ENCODE measurements at regions not wholly inside any gene's neighbourhood (a gene's known extent, or its start where the extent isn't known, plus 50 kb on each side); places are given as distances from the start of the nearest gene placed in this dataset.
"Not testable (repeated sequence)": the region's sequence is repeated elsewhere in the genome, so short reads cannot be mapped to it uniquely, and the experiment has no call there.

DNA sequence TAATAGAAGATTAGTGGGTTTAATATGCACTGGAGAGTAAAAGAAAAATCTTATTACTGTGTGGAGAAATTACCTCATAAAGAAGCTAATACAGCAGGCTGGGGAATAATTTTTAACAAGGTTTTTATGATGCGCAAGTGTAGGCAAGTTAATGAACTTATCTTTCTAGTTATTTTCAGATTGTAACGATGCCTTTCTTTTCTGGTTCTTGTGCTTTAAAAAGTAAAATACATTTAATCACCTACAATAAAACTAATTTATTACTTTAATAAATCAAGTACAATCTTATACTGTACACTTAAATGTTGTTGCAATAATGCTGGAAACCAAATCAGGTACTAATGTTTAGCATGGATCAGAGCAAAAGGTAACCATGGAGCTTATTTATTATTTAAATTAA, 266.6 kb downstream of the ZIC1 start:
- DNase-seq: no peak

DNA sequence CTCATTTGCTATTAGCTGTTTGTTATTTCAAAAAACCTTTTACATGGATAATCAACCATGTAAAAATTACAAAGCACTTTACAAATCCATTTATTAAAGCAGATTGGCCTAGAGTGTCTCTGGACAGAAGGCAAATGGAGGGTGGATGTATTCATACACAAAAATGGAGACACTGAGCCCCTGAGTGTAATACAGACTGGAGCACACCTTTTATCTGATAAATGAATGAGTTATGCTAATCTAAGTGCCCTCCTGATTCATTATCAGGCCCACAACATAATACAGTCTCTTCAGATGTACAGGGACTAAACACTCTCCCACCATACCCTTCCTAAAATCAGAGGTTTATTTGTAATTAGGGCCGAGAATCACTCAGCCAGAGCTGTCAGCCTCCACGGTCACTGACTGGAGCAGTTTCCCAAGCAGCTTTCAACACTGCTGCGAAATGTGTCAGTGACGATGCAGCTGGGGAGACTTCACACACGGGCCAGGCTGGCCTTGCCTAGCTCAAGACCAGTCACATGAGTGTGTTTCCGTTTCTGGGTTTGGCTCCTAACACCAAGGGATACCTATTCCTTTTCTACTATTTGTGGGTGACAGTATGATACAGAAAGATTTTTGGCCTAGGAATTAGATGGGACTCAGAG, 271.8 kb downstream of the ZIC1 start:
- peak; percentile 22 for DNase-seq

DNA sequence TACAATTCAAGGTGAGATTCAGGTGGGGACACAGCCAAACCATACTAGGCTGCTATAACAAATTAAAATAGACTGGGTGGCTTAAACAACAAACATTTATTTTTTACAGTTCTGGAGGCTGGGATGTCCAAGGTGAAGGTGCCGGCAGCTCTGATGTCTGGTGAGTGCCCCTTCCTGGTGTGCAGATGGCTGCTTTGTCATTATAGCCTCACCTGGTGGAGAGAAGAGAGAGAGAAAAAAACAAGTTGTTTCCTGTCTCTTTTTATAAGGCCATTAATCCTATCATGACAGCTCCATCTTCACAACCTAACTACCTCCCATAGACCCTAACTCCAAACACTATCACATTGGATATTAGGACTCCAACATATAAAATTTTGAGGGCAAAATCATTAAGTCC, 279.7 kb downstream of the ZIC1 start:
- no peak for DNase-seq

DNA sequence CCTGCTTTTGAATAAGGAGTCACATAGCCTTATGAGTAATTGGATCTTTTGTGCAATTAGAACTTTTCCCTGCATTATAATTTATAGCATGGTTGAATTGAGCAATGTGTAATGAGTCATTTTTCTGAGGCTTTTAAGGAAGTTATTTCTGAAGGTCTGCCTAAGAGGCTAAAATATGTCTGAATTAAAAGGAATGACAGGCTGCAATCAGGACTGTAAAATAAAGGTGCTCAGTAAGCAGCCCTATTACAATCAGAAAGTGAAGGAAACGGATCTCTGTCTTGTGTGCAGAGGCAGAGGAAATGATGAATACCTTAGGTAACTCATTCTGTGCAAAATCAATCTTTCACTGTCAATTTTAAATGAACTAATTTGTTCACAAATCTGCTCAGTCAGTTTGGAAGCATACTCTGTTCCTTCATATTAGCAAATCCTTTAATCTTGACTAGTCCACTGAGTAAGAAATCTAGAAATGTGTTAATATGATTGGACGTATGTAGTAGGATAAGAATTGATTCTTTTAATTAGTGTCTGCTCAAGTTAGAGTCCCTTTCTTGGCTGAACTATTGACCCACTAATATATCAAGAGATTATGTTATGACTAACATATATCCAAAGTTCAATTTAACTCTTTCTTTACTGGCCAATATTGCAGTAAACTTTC, 290.1 kb downstream of the ZIC1 start:
- DNase-seq: no peak

DNA sequence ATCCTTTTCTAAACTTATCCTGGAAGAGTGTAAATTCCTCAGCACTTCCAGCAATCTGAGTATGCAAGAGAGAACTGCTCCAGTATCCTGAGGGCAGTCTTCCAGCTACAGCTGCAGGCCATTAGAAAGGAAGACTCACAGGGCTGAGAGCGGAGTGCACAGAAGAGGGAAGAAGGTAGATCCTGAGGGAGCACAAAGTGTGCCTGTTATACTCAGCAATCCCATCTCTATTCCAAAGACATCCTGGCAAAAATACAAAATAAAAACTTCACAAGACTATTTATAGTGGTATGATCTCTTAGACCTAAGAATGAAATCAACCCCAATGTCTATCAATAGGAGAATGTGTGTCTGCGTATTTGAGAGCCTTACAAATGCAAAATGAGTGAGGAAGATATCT, 292.0 kb downstream of the ZIC1 start:
- DNase-seq: peak; percentile 69

DNA sequence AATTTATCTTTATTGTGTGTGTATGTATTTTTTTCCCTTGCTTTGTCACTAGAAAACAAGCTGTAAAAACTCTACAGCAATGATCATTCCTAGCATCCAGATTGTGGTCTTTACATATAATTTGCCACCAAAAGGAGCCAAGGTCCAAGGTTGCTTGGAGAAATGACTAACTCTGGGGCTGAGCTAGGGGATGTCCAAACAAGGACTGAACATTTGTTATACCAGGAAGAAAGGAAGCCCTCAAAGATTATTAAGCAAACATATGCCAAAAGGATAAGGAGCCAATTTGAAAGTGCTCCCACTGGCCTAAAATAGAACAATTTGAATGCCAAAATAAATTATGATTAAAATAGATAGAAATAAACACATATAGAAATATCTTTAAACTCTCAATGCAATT, 293.3 kb downstream of the ZIC1 start:
- no peak for DNase-seq

DNA sequence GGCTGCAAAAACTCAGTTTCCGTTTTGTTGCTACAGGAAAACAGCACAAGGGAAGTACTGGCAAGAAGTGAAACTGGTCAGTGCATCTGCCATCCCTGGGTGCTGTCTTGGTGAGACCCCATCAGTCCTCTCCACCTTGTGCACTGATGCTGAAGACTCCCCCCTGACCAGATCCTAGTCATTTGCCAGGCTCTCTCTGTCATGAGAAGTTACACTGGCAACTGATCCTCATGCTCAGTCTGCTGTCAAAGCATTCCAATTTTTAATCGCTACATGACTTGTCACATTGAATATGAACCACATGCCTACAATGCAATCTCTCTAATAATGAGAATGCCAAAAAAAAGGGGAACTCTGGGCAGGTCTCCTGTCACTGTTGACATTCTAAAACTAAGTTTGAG, 296.5 kb downstream of the ZIC1 start:
- DNase-seq: no peak

DNA sequence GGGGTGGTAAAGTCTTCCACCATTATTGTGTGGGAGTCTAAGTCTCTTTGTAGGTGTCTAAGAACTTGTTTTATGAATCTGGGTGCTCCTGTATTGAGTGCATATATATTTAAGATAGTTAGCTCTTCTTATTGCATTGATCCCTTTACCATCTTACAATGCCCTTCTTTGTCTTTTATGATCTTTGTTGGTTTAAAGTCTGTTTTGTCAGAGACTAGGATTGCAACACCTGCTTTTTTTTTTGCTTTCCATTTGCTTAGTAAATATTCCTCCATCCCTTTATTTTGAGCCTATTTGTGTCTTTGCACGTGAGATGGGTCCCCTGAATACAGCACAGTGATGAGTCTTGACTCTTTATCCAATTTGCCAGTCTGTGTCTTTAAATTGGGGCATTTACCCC, 301.6 kb downstream of the ZIC1 start:
- DNase-seq: not testable (repeated sequence)

DNA sequence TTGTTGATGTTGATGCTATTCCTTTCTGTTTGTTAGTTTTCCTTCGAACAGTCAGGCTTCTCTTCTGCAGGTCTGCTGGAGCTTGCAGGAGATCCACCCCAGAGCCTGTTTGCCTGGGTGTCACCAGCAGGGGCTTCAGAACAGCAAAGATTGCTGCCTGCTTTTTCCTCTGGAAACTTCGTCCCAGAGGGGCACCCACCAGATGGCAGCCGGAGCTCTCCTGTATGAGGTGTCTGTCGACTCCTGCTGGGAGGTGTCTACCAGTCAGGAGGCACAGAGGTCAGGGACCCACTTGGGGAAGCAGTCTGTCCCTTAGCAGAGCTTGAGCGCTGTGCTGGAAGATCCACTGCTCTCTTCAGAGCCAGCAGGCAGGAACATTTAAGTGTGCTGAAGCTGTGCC, 303.2 kb downstream of the ZIC1 start:
- no peak for DNase-seq

DNA sequence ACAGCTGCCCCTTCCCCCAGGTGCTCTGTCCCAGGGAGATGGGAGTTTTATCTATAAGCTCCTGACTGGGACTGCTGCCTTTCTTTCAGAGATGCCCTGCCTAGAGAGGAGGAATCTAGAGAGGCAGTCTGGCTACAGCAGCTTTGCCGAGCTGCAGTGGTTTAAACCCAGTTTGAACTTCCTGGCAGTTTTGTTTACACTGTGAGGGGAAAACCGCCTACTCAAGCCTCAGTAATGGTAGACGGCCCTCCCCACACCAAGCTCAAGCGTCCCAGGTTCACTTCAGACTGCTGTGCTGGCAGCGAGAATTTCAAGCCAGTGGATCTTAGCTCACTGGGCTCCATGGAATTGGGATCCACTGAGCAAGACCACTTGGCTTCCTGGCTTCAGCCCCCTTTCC, 303.6 kb downstream of the ZIC1 start:
- DNase-seq: not testable (repeated sequence)

DNA sequence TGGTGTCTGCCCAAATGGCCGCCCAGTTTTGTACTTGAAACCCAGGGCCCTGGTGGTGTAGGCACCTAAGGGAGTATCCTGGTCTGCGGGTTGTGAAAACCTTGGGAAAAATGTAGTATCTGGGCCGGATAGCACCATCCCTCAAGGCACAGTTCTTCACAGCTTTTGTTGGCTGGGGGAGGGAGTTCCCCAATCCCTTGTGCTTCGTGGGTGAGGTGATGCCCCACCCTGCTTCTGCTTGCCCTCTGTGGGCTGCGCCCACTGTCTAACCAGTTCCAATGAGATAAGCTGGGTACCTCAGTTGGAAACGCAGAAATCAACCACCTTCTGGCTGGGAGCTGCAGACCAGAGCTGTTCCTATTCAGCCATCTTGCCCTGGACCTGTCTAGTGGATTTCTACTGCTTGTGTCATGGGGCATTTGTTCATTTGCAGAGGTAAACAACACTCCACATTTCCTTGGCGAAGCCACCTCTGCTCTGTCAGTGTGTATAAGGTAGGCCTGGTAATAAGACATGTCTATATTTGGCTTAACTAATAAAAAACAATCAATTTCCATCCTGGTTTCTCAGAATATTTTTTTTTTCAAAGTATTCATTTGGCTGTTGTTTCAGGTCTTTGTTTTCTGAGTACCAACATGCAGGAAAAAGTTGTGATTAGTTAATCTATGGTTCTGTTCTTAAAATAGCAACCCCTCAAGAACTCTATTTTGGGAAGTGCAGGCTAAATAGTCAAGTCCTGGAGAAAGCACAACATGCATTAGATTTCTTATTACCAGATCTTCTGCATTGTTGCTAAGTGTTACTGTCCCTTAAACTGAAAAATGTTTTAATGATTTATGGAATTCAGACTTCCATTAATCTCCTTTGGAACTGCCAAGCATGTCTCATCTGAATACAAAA, 304.3 kb downstream of the ZIC1 start:
- DNase-seq: no peak

DNA sequence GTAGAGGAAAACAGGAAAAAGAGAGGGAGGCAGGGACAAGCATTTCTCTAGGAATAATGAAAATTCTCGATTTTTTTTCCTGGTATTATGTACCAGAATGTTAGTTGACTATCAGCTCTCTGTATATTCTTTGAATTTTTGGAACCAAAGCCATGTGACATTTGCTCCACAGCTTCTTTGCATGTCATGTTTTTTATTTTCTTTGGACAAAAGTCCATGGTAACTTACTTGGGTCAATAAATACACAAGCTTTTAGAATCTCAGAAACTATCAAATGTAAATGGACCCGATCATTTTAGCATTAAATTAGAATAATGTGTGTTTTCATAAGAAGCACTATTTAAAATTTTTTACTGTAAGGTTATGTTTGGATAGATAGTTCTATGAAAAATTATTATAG, 320.5 kb downstream of the ZIC1 start:
- DNase-seq: no peak

DNA sequence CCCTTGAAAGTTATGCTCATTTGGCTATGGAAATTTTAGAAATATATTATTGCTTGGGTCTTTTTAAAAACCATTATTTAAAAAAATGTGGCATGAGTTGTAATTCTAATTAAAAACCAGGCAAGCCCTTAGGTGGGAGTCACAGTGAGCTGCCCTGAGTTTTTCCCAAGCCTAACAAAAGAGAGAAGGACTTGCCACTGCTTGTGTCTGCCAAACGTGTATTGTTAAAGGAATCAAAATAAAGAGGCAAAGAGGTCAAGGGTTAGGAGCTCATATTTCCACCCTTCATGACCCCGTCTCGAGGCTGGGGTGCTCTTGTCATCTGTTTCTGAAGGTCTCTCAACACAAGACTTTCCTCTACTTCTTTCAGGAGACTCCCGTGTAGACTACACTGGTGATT, 321.1 kb downstream of the ZIC1 start:
- no peak for DNase-seq

DNA sequence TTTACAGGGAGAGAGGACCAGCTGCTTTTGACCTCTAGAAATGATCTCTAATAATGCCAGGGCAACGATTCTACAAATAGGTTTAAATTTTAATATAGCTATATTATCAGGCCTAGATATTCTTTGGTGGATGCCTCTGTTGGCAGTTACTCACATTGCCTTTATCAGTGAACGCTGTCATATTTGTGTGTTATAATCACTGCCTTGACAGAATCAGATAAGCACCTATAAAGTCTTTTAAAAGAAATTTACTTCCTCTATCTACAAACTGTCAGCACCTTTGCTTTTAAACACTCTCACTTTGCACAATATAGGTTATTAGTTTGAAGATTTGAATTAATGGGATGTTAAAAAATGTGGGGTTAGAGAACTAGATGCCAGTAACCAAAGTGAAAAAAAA, 324.1 kb downstream of the ZIC1 start:
- DNase-seq: no peak

DNA sequence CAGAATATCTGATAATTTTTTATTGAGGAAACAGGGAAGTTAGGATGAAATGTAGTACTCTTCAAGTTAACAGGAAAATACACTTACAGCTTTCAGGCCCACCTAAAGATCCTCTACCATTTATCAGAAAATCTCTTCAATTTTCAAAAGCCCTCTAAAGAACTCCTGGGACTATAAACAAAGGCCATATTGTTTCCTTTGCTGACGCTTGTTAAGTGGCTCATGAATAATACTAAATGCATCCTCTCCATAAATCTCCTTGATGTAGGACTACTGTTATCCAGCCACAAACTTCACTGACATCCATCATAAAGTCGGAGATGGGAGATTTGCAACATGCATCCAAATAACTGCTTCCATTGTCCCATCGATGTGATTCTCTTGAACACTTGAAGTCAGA, 326.5 kb downstream of the ZIC1 start:
- no peak for DNase-seq

DNA sequence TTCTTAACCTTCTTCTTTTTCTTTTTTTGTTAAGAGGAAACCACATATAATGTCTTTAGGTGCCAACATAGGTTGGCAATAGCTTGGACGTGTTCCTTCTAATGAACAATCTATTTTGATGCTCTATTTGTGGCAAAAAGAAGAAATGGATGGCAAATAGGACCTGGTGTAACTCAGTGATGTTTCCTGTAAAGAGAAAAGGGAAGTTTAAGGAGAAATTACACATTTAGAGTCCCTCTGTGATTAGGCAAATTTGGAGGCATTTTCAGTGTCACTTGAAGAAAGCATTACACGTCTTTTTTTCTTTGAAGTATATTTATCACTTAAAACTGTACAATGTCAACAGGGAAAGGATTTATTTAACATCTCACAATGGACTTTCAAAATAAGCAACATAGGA, 327.1 kb downstream of the ZIC1 start:
- no peak for DNase-seq

DNA sequence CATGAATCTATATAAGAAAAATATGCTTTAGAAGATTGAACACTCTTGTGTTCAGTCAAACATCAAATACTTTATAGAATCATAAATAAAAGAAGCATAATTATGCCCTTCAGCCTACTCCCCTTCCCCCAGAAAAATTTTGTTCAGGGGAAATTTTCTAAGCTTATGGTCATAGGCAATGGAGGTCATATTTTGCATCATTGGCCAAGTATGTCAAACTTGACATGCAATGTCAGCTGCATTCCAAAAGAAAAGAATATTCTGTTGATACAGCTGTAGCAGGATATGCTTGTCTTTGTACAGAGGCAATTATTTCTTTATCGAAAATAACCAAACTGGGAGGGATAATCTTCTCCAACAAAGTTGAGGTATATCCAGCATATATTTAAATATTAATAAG, 328.2 kb downstream of the ZIC1 start:
- no peak for DNase-seq

DNA sequence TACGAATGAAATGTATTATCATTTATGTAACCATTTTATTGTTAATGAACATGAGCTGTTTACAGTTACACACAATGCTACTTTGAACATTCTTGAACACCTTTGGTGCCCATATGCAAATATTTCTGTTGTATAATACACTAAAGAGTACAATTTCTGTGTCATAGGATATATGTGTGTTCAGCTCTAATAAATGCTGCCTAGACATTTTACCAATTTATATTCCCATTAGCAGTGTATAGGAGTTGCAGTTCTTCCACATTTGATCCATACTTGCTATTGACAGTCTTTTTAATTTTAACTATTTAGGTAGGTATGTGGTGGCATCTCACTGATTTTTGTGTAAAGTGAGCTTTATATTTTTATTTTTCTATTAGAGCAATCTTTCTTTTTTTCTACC, 331.8 kb downstream of the ZIC1 start:
- DNase-seq: no peak

DNA sequence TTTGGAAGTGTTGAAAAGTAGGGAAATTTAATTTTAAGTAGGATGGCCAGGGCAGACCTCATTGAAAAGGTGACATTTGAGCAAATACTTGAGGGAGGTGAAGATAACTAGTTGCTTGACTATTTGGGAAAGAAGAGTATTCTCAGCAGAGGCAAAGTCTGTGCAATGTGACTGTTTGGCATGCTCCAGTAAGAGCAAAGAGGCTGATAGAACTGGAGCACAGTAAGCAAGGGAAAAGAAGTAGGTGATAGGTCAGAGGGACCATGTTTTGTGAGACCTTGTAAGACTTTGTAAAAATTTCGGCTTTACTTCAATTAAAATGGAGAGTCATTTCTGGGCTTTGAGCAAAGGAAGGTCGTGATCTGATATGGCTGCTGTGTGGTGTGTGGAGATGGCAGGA, 335.8 kb downstream of the ZIC1 start:
- DNase-seq: no peak

DNA sequence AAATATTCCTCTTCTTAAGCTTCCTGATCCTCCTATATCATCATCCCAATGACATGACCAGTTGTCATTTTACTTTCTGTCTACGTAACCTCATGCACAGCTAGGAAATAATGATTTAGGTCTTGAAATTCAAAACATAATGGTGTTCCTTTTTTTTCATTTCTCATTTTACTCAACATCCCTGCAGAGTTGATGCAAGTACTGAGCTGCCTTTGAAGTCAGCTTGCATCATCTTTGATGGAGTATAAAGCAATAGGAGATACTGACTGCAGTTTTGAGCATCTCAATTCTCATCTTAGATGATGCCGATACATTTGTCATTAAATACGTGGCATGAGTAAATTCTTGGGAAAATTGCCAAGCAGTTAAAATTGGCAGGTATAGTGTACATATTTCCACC, 346.1 kb downstream of the ZIC1 start:
- DNase-seq: no peak

DNA sequence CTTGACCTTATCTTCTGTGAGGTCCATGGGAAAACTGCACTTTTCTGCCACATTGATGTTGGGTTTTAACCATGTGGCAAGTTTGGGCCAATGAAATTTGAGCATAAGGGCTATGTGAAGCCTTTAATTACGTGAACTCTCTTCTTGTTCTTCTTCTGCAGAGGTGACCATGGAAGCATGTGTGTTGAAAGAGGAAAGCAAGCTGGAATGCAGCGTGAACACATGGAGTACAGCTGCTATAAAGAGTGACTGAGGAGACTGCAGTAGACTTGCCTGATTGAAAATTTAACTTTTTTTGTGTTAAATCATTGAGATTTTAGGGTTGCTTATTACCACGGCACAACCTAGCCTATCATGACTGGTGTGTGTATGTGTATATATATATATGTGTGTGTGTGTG, 347.3 kb downstream of the ZIC1 start:
- no peak for DNase-seq

DNA sequence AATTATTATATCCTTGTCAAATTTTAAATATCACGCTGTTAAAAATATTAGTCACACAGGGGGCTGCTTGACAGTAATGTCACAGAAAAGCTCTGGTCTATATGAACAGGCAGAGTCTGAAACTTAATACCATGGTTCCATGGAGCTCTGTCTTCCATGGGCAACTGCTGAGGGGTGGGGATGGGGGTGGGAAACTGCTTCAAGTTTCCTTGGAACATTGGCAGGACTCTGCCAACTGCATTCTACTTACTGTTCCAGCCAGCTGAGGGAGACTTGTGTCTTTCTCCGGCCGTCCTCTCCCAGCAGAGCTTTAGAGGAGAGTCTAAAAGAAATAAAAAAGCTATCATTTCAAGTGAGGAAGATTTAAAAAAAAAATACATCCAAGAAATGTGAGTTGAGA, 348.7 kb downstream of the ZIC1 start:
- DNase-seq: peak; percentile 60

DNA sequence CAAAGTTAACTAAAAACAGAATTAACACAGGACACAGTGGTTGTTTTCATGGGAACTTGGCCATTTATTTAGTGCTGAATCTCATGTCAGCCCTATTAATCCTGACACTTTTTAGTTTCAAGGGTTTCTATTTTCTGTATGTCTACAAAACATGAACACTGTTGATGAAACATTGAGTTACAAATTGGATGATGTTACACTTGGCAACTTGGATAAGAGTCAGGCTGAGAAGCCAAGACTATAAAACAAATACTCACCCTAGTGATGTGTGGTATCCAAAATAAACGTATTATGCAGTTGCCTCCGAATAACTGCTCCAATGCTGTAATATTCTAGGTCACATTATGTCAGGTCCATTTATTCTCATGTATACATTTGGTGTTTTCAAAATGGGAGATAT, 349.6 kb downstream of the ZIC1 start:
- no peak for DNase-seq

DNA sequence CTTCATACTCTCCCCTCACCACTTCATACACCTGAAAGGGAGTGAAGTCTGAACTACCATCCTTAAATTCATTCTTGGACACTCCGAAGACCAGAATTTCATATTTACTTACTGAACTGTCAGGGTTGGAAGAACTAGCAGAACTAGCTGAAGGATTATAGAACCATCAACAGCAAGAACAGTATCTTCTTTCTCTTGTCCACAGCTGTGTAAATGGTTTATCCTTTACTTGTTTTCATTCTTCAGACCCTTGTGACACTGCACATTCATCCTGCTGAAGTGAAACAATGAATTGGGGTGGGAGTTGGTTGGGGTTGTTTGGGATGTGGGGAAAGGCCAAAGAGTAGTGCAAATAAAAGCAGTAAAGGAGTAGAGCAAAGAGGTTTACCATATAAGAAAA, 350.9 kb downstream of the ZIC1 start:
- DNase-seq: no peak
